ENCODE measurements at regions not wholly inside any gene's neighbourhood (a gene's known extent, or its start where the extent isn't known, plus 50 kb on each side); places are given as distances from the start of the nearest gene placed in this dataset.

DNA sequence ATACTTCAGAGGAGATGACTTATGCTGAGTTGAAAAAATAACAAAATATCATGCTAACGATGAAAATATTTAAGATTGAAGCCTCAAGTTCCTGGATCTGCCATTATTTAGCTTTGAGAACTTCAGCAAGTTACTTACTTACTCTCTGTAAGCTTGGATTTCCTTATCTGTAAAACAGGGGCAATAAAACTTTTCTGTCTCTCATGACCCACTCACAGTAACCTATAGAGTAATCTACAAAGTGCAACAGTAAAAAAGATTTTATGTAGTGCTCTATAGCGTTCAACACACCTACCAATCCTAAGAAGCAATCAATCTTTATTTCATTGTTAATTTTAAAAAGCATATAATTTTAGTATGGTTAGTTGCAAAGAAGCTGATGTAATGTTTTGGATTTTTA lies 478.6 kb downstream of the ZIC1 start:
- Histone ChIP-seq H2BK20ac (ENCODE audit: low read depth, low read length) (no peak overlapping the region), H4K91ac (ENCODE audit: insufficient read depth, low read depth, low read length) (no peak overlapping the region), H4K5ac (ENCODE audit: low read depth, low read length) (no peak overlapping the region), H3K27me3 (ENCODE audit: control insufficient read depth, insufficient read depth, low read length) (no peaks in the 10 kb centered on the region), H4K20me1 (ENCODE audit: insufficient read depth, low read length) (no peaks in the 10 kb centered on the region), H3K14ac (replicated peaks; ENCODE audit: low read depth, low read length) (no peak overlapping the region), H2BK120ac (ENCODE audit: low read depth, low read length) (no peak overlapping the region), H3K4me2 (ENCODE audit: low read depth, low read length) (no peak overlapping the region), H3K36me3 (ENCODE audit: control insufficient read depth, insufficient read depth, low read length) (no peaks in the 10 kb centered on the region), H3K9ac (ENCODE audit: low read depth, low read length) (no peak overlapping the region), H4K8ac (ENCODE audit: low read depth in 2 of 2, low read length in 2 of 2) (no peak overlapping the region), H2BK5ac (ENCODE audit: low read depth, low read length, poor library complexity, severe bottlenecking) (no peak overlapping the region), H3K18ac (ENCODE audit: low read depth, low read length) (no peak overlapping the region), H2AFZ (replicated peaks; ENCODE audit: low read length, poor library complexity) (no peak overlapping the region), H3K4me3 (ENCODE audit: insufficient read depth, low read depth, low read length) (no peak overlapping the region), H3K56ac (ENCODE audit: extremely low read depth, insufficient read depth, low read length) (no peak overlapping the region), H3K23ac (ENCODE audit: low read depth, low read length) (no peak overlapping the region), H2AK9ac (replicated peaks; ENCODE audit: low read depth, low read length, poor library complexity) (no peak overlapping the region), H3K79me1 (ENCODE audit: low read depth in 1 of 2, low read length in 2 of 2) (no peaks in the 10 kb centered on the region), H3K4me1 (ENCODE audit: control insufficient read depth, insufficient read depth, low read length) (no peaks in the 10 kb centered on the region), H3K9me1 (ENCODE audit: insufficient read depth, low read length) (no peaks in the 10 kb centered on the region), H3K4ac (ENCODE audit: low read depth, low read length) (no peak overlapping the region), H3K9me3 (ENCODE audit: control insufficient read depth, insufficient read depth, low read length) (peaks cover 5% of the 10 kb centered on the region; the same call in 1 of the 2 replicates), H3K27ac (ENCODE audit: insufficient read depth, low read length) (no peak overlapping the region), H2BK15ac (ENCODE audit: low read depth, low read length) (no peak overlapping the region), H2AK5ac (ENCODE audit: low read depth, low read length) (no peak overlapping the region)
- ChIA-PET POLR2A (ENCODE audit: unreplicated experiment) (no interaction called here), CTCF (no interaction called here)
- ATAC-seq (ENCODE audit: low read depth) (no peak), DNase-seq (no peak)
- no CpG with 5 or more reads among the region's 2 CpGs for WGBS, 2 experiments (ENCODE audit: extremely low coverage in 2 of 2, insufficient read length in 1 of 2)
- no TSS peak for BruUV-seq (replicated peaks)
- in situ Hi-C loops (cut with MboI; ENCODE audit: low sequenced_read_pairs), result no loop called here
- dilution Hi-C loops (cut with HindIII; ENCODE audit: low sequenced_read_pairs, unreplicated experiment), result no loop called here
- TF ChIP-seq CHD1 (IDR thresholded peaks at IDR 0.05; ENCODE audit: low read depth, low read length) (no peak), CEBPB (IDR thresholded peaks at IDR 0.05; ENCODE audit: low read depth, low read length) (no peak), MXI1 (IDR thresholded peaks at IDR 0.05; ENCODE audit: borderline replicate concordance, low read depth, low read length) (no peak), CTCF (conservative IDR thresholded peaks at IDR 0.05; ENCODE audit: low read depth, low read length) (no peak), SMC3 (IDR thresholded peaks at IDR 0.05; ENCODE audit: low read depth, low read length) (no peak), RCOR1 (IDR thresholded peaks at IDR 0.05; ENCODE audit: insufficient replicate concordance, low read length) (no peak), MAFK (IDR thresholded peaks at IDR 0.05; ENCODE audit: low read depth, low read length) (no peak), FOS (IDR thresholded peaks at IDR 0.05; ENCODE audit: low read depth, low read length) (no peak), RAD21 (IDR thresholded peaks at IDR 0.05; ENCODE audit: low read length) (no peak)
- TF ChIP-seq, protein P1, sequence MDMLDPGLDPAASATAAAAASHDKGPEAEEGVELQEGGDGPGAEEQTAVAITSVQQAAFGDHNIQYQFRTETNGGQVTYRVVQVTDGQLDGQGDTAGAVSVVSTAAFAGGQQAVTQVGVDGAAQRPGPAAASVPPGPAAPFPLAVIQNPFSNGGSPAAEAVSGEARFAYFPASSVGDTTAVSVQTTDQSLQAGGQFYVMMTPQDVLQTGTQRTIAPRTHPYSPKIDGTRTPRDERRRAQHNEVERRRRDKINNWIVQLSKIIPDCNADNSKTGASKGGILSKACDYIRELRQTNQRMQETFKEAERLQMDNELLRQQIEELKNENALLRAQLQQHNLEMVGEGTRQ (IDR thresholded peaks at IDR 0.05; ENCODE audit: low read depth, low read length), result no peak
- intact Hi-C loops (cut with micrococcal nuclease), result no loop called here

Data from IMR-90 (cell line).